GM23248 (cell line): ENCODE measurements at regions not wholly inside any gene's neighbourhood (a gene's known extent, or its start where the extent isn't known, plus 50 kb on each side); places are given as distances from the start of the nearest gene placed in this dataset.

Experiments
- DNase-seq: peaks from one replicate; pipeline ENCODE4 v3.0.0-alpha.2; 2015
- H2AFZ ChIP-seq: fragments of 200-600 bp; sonication (generic); 2 replicates; pipeline ENCODE4 v1.6.1; 2016; ENCODE audit warnings: antibody characterized with exemption
- H3F3A ChIP-seq: fragments of 200-600 bp; sonication (generic); 2 replicates; pipeline ENCODE4 v1.6.1; 2016; ENCODE audit warnings: mild to moderate bottlenecking, antibody characterized with exemption, mixed run types; ENCODE audit not compliant: insufficient read depth
- H3K27ac ChIP-seq: fragments of 200-600 bp; sonication (generic); 2 replicates; pipeline ENCODE4 v1.5.1; 2016; ENCODE audit warnings: mild to moderate bottlenecking
- H3K27me3 ChIP-seq: fragments of 200-600 bp; sonication (generic); replicated peaks from 2 replicates; pipeline ENCODE4 v1.6.1; 2016; ENCODE audit warnings: mild to moderate bottlenecking; ENCODE audit not compliant: insufficient read depth
- H3K36me3 ChIP-seq: fragments of 200-600 bp; sonication (generic); 2 replicates; pipeline ENCODE4 v1.6.1; 2016; ENCODE audit warnings: low read depth, mild to moderate bottlenecking
- H3K4me1 ChIP-seq: fragments of 200-600 bp; sonication (generic); 2 replicates; pipeline ENCODE4 v1.6.1; 2016; ENCODE audit warnings: mild to moderate bottlenecking; ENCODE audit not compliant: insufficient read depth
- H3K4me2 ChIP-seq: fragments of 200-600 bp; sonication (generic); one replicate; pipeline ENCODE4 v1.6.1; 2016; ENCODE audit warnings: mild to moderate bottlenecking; ENCODE audit not compliant: unreplicated experiment
- H3K4me3 ChIP-seq: fragments of 200-600 bp; sonication (generic); 2 replicates; pipeline ENCODE4 v1.5.1; 2016; ENCODE audit warnings: mild to moderate bottlenecking
- H3K79me2 ChIP-seq: fragments of 200-600 bp; sonication (generic); 2 replicates; pipeline ENCODE4 v1.6.1; 2016; ENCODE audit warnings: mild to moderate bottlenecking; ENCODE audit not compliant: insufficient read depth
- H3K9ac ChIP-seq: fragments of 200-600 bp; sonication (generic); 2 replicates; pipeline ENCODE4 v1.6.1; 2016; ENCODE audit warnings: mild to moderate bottlenecking
- H3K9me2 ChIP-seq: fragments of 200-600 bp; sonication (generic); 2 replicates; pipeline ENCODE4 v1.6.1; 2016; ENCODE audit warnings: mixed run types, mild to moderate bottlenecking, moderate library complexity; ENCODE audit not compliant: insufficient read depth
- H3K9me3 ChIP-seq: fragments of 200-600 bp; sonication (generic); one replicate; pipeline ENCODE4 v1.6.1; 2017; ENCODE audit warnings: low read depth
- H4K20me1 ChIP-seq: fragments of 200-600 bp; sonication (generic); 2 replicates; pipeline ENCODE4 v1.6.0; 2016; ENCODE audit not compliant: insufficient read depth
- EZH2 ChIP-seq: fragments of 200-600 bp; sonication (generic); IDR thresholded peaks from 2 replicates; pipeline ENCODE4 v1.6.1; 2018; ENCODE audit warnings: antibody characterized with exemption, mild to moderate bottlenecking; ENCODE audit not compliant: insufficient read depth, poor library complexity, severe bottlenecking
- EZH2phosphoT487 ChIP-seq: fragments of 200-600 bp; sonication (generic); IDR thresholded peaks from 2 replicates; pipeline ENCODE4 v1.6.1; 2018; ENCODE audit warnings: antibody characterized with exemption, moderate library complexity, mild to moderate bottlenecking, low read depth; ENCODE audit not compliant: insufficient read depth
- WGBS, 2 experiments: methylation state at CpG; one replicate each; pipeline ENCODE4 v1.1.6; 2015 to 2017; ENCODE audit warnings: low lambda C conversion rate in 2 of 2, low coverage in 1 of 2; ENCODE audit errors: missing lambda C conversion rate in 2 of 2; 5-methylcytosine and 5-hydroxymethylcytosine counted together
- in situ Hi-C: fragments of 300-500 bp; cut with MboI; formaldehyde crosslinking; loops from 2 replicates; pipeline ENCODE4 v1.15.0; 2020

GRCh38 chr16:13517841-13518240 is 402.1 kb upstream of the ERCC4 start:
- in situ Hi-C loops, result no loop called here
- WGBS, 2 experiments, result 7 to 14% methylated on average over 3 of the region's 3 CpGs

GRCh38 chr16:13519871-13520270 is 400.1 kb upstream of the ERCC4 start:
- DNase-seq, result no peak
- in situ Hi-C loops, result no loop called here

More at GRCh38 chr16:13517841-13518240, 402.1 kb upstream of the ERCC4 start:
- H3K9me2 ChIP-seq, result no peaks in the 10 kb centered on the region
- no peaks in the 10 kb centered on the region for H4K20me1 ChIP-seq
- H3K27ac ChIP-seq, result no peak overlapping the region
- no peaks in the 10 kb centered on the region for H3K4me1 ChIP-seq
- no peaks in the 10 kb centered on the region for H3K79me2 ChIP-seq
- H3K9me3 ChIP-seq, result no peaks in the 10 kb centered on the region
- DNase-seq, result no peak
- H3F3A ChIP-seq, result no peaks in the 10 kb centered on the region
- H3K4me3 ChIP-seq, result no peak overlapping the region
- no peaks in the 10 kb centered on the region for H3K27me3 ChIP-seq
- no peak overlapping the region for H3K9ac ChIP-seq
- H3K36me3 ChIP-seq, result no peaks in the 10 kb centered on the region
- H2AFZ ChIP-seq, result no peak overlapping the region
- no peak overlapping the region for H3K4me2 ChIP-seq
- TF ChIP-seq EZH2phosphoT487 (no peak), EZH2 (no peak)

GRCh38 chr16:13521356-13521755 is 398.6 kb upstream of the ERCC4 start:
- no peak overlapping the region for H3K9ac ChIP-seq
- no peaks in the 10 kb centered on the region for H3K9me2 ChIP-seq
- no peak for DNase-seq
- H2AFZ ChIP-seq, result no peak overlapping the region
- no peaks in the 10 kb centered on the region for H3K36me3 ChIP-seq
- H3K4me2 ChIP-seq, result no peak overlapping the region
- H3F3A ChIP-seq, result no peaks in the 10 kb centered on the region
- H3K9me3 ChIP-seq, result no peaks in the 10 kb centered on the region
- H4K20me1 ChIP-seq, result no peaks in the 10 kb centered on the region
- H3K27ac ChIP-seq, result no peak overlapping the region
- H3K4me1 ChIP-seq, result no peaks in the 10 kb centered on the region
- H3K4me3 ChIP-seq, result no peak overlapping the region
- in situ Hi-C loops, result no loop called here
- no peaks in the 10 kb centered on the region for H3K27me3 ChIP-seq
- TF ChIP-seq EZH2 (no peak), EZH2phosphoT487 (no peak)
- no peaks in the 10 kb centered on the region for H3K79me2 ChIP-seq
- WGBS, 2 experiments, result 2 to 3% methylated on average over 2 of the region's 2 CpGs

More at GRCh38 chr16:13519871-13520270, 400.1 kb upstream of the ERCC4 start:
- Histone ChIP-seq H3K79me2 (no peaks in the 10 kb centered on the region), H3K9ac (no peak overlapping the region), H3K36me3 (no peaks in the 10 kb centered on the region), H3K27ac (no peak overlapping the region), H3F3A (no peaks in the 10 kb centered on the region), H4K20me1 (no peaks in the 10 kb centered on the region), H3K27me3 (no peaks in the 10 kb centered on the region), H3K4me2 (no peak overlapping the region), H3K9me3 (no peaks in the 10 kb centered on the region), H3K4me1 (no peaks in the 10 kb centered on the region), H2AFZ (no peak overlapping the region), H3K4me3 (no peak overlapping the region), H3K9me2 (no peaks in the 10 kb centered on the region)
- WGBS, 2 experiments, result 43 to 58% methylated on average over 2 of the region's 2 CpGs
- TF ChIP-seq EZH2 (no peak), EZH2phosphoT487 (no peak)

GRCh38 chr16:13527332-13527731 is 392.6 kb upstream of the ERCC4 start:
- Histone ChIP-seq H3K27me3 (no peaks in the 10 kb centered on the region), H3K4me3 (no peak overlapping the region), H3K9me3 (no peaks in the 10 kb centered on the region), H4K20me1 (no peaks in the 10 kb centered on the region), H3K36me3 (no peaks in the 10 kb centered on the region), H3F3A (no peaks in the 10 kb centered on the region), H2AFZ (no peak overlapping the region), H3K9me2 (no peaks in the 10 kb centered on the region), H3K27ac (no peak overlapping the region), H3K4me1 (no peaks in the 10 kb centered on the region), H3K4me2 (no peak overlapping the region), H3K9ac (no peak overlapping the region), H3K79me2 (no peaks in the 10 kb centered on the region)
- in situ Hi-C loops, result no loop called here
- 13 to 17% methylated on average over 7 of the region's 7 CpGs for WGBS, 2 experiments
- no peak for DNase-seq
- TF ChIP-seq EZH2 (no peak), EZH2phosphoT487 (no peak)

GRCh38 chr16:13528691-13529090 is 391.3 kb upstream of the ERCC4 start:
- no peak for DNase-seq
- Histone ChIP-seq H3F3A (no peaks in the 10 kb centered on the region), H3K4me2 (no peak overlapping the region), H3K9me3 (no peaks in the 10 kb centered on the region), H3K27me3 (no peaks in the 10 kb centered on the region), H2AFZ (no peak overlapping the region), H3K9me2 (no peaks in the 10 kb centered on the region), H3K27ac (no peak overlapping the region), H3K79me2 (no peaks in the 10 kb centered on the region), H3K36me3 (no peaks in the 10 kb centered on the region), H3K9ac (no peak overlapping the region), H3K4me1 (no peaks in the 10 kb centered on the region), H3K4me3 (no peak overlapping the region), H4K20me1 (no peaks in the 10 kb centered on the region)
- TF ChIP-seq EZH2phosphoT487, result no peak
- TF ChIP-seq EZH2, result no peak
- in situ Hi-C loops, result no loop called here
- WGBS, 2 experiments, result 18 to 33% methylated on average over 3 of the region's 3 CpGs
